ENCODE measurements at regions not wholly inside any gene's neighbourhood (a gene's known extent, or its start where the extent isn't known, plus 50 kb on each side); places are given as distances from the start of the nearest gene placed in this dataset.

GRCh38 chr9:13746876-13747275 is 467.4 kb upstream of the MPDZ start:
- TF ChIP-seq, protein P1, sequence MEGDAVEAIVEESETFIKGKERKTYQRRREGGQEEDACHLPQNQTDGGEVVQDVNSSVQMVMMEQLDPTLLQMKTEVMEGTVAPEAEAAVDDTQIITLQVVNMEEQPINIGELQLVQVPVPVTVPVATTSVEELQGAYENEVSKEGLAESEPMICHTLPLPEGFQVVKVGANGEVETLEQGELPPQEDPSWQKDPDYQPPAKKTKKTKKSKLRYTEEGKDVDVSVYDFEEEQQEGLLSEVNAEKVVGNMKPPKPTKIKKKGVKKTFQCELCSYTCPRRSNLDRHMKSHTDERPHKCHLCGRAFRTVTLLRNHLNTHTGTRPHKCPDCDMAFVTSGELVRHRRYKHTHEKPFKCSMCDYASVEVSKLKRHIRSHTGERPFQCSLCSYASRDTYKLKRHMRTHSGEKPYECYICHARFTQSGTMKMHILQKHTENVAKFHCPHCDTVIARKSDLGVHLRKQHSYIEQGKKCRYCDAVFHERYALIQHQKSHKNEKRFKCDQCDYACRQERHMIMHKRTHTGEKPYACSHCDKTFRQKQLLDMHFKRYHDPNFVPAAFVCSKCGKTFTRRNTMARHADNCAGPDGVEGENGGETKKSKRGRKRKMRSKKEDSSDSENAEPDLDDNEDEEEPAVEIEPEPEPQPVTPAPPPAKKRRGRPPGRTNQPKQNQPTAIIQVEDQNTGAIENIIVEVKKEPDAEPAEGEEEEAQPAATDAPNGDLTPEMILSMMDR (tag by site-specific recombination; IDR thresholded peaks at IDR 0.05), result no peak
- TF ChIP-seq MEIS1 (CRISPR knock-in tag; IDR thresholded peaks at IDR 0.05; ENCODE audit: borderline replicate concordance) (no peak), ZFP69B (tag by site-specific recombination; IDR thresholded peaks at IDR 0.05) (no peak), ZBTB7A (tag by site-specific recombination; IDR thresholded peaks at IDR 0.05; ENCODE audit: low read depth) (no peak), BCL11A (tag by site-specific recombination; IDR thresholded peaks at IDR 0.05; ENCODE audit: low read depth) (no peak), ZNF561 (tag by site-specific recombination; IDR thresholded peaks at IDR 0.05; ENCODE audit: borderline replicate concordance) (no peak), INSM2 (tag by site-specific recombination; IDR thresholded peaks at IDR 0.05) (no peak)
- TF ChIP-seq, protein P2, sequence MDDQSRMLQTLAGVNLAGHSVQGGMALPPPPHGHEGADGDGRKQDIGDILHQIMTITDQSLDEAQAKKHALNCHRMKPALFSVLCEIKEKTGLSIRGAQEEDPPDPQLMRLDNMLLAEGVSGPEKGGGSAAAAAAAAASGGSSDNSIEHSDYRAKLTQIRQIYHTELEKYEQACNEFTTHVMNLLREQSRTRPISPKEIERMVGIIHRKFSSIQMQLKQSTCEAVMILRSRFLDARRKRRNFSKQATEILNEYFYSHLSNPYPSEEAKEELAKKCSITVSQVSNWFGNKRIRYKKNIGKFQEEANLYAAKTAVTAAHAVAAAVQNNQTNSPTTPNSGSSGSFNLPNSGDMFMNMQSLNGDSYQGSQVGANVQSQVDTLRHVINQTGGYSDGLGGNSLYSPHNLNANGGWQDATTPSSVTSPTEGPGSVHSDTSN (CRISPR knock-in tag; IDR thresholded peaks at IDR 0.05), result no peak

Data from HEK293 (cell line).